Cardiac fibroblast (primary cell): ENCODE measurements at regions not wholly inside any gene's neighbourhood (a gene's known extent, or its start where the extent isn't known, plus 50 kb on each side); places are given as distances from the start of the nearest gene placed in this dataset.

Source experiments
- DNase-seq, 2 donors: peaks; one replicate each; pipeline versions ENCODE4 v3.0.0 to v3.0.0-alpha.2; 2010; ENCODE audit warnings: low read depth in 2 of 2
- H3K4me3 ChIP-seq, 2 donors: replicated peaks in 1 of 2; 1 replicate in 1 of 2; 2 replicates in 1 of 2; pipeline ENCODE4 v1.5.1; 2011; ENCODE audit warnings: low read depth in 2 of 2, low read length in 2 of 2, mild to moderate bottlenecking in 2 of 2, moderate library complexity in 1 of 2
- CTCF ChIP-seq: IDR thresholded peaks from one replicate; pipeline ENCODE4 v1.5.1; 2011; ENCODE audit warnings: low read depth, mild to moderate bottlenecking, low read length, inconsistent platforms

GRCh38 chr13:79749984-79750551 is 269.1 kb downstream of the NDFIP2 start:
- no peak overlapping the region for H3K4me3 ChIP-seq
- no peak for TF ChIP-seq CTCF
- peak; percentile 94 to 99 for DNase-seq

- TF ChIP-seq CTCF, result no peak
- DNase-seq, result peak in 1 of 2 donors; percentile 2
- H3K4me3 ChIP-seq, result no peak overlapping the region
Measured at GRCh38 chr13:79749566-79749965, 268.6 kb downstream of the NDFIP2 start.

GRCh38 chr13:79745081-79745480 is 264.1 kb downstream of the NDFIP2 start:
- no peak overlapping the region for H3K4me3 ChIP-seq
- no peak for TF ChIP-seq CTCF
- peak in 1 of 2 donors; percentile 10 for DNase-seq

GRCh38 chr13:79742923-79743322 is 262.0 kb downstream of the NDFIP2 start:
- DNase-seq, result no peak
- no peak for TF ChIP-seq CTCF
- H3K4me3 ChIP-seq, result no peak overlapping the region

DNA sequence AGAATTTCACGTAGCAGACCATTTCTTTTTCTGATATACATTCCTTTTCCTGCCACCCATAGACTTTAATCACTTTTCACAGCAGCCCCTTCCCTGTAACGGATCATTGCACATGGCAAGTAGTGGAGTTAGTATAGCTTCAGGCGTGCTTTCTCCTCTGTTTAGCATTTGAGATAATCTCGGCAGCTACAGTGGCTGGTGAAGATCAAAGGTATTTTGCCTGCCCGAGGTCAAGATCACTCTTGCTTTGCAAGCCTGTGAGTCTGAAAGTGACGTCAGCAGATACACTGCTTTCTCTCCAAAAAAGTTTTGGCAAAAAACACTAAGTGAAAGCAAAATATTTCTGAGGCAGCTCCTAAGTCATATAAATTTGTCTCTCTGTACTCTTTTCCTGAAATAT is 260.0 kb downstream of the NDFIP2 start:
- H3K4me3 ChIP-seq, result no peak overlapping the region
- DNase-seq, result peak; percentile 34 to 66
- no peak for TF ChIP-seq CTCF

GRCh38 chr13:79736356-79736755 is 255.4 kb downstream of the NDFIP2 start:
- DNase-seq, result no peak
- TF ChIP-seq CTCF, result no peak
- H3K4me3 ChIP-seq, result no peak overlapping the region

GRCh38 chr13:79735228-79735627 is 254.3 kb downstream of the NDFIP2 start:
- DNase-seq, result peak in 1 of 2 donors; percentile 43
- H3K4me3 ChIP-seq, result no peak overlapping the region
- no peak for TF ChIP-seq CTCF
